ENCODE measurements at regions not wholly inside any gene's neighbourhood (a gene's known extent, or its start where the extent isn't known, plus 50 kb on each side); places are given as distances from the start of the nearest gene placed in this dataset.
"Not testable (repeated sequence)": the region's sequence is repeated elsewhere in the genome, so short reads cannot be mapped to it uniquely, and the experiment has no call there.

- DNase-seq (ENCODE audit: low read depth), result not testable (repeated sequence)
Measured at GRCh38 chrY:26167332-26167731, 545.4 kb downstream of the CDY1 start.

- not testable (repeated sequence) for DNase-seq (ENCODE audit: low read depth)
Measured at GRCh38 chrY:26179326-26179725, 557.4 kb downstream of the CDY1 start.

- DNase-seq (ENCODE audit: low read depth), result not testable (repeated sequence)
Measured at GRCh38 chrY:26224974-26225373, 603.1 kb downstream of the CDY1 start.

GRCh38 chrY:26225468-26225867, 603.6 kb downstream of the CDY1 start:
- DNase-seq (ENCODE audit: low read depth), result not testable (repeated sequence)

- DNase-seq (ENCODE audit: low read depth), result not testable (repeated sequence)
Measured at GRCh38 chrY:26240944-26241343, 619.0 kb downstream of the CDY1 start.

GRCh38 chrY:26254262-26254661, 632.3 kb downstream of the CDY1 start:
- not testable (repeated sequence) for DNase-seq (ENCODE audit: low read depth)

- not testable (repeated sequence) for DNase-seq (ENCODE audit: low read depth)
Measured at GRCh38 chrY:26265449-26265848, 643.5 kb downstream of the CDY1 start.

- DNase-seq (ENCODE audit: low read depth), result not testable (repeated sequence)
Measured at GRCh38 chrY:26268421-26268820, 646.5 kb downstream of the CDY1 start.

- not testable (repeated sequence) for DNase-seq (ENCODE audit: low read depth)
Measured at GRCh38 chrY:26268934-26269333, 647.0 kb downstream of the CDY1 start.

- DNase-seq (ENCODE audit: low read depth), result not testable (repeated sequence)
Measured at GRCh38 chrY:26273089-26273488, 651.2 kb downstream of the CDY1 start.

GRCh38 chrY:26306046-26306445, 684.1 kb downstream of the CDY1 start:
- DNase-seq (ENCODE audit: low read depth), result not testable (repeated sequence)

- not testable (repeated sequence) for DNase-seq (ENCODE audit: low read depth)
Measured at GRCh38 chrY:26306630-26307385, 684.9 kb downstream of the CDY1 start.

GRCh38 chrY:26308308-26308707, 686.4 kb downstream of the CDY1 start:
- not testable (repeated sequence) for DNase-seq (ENCODE audit: low read depth)

- peak; percentile 30 for DNase-seq (ENCODE audit: low read depth)
Measured at GRCh38 chrY:26315065-26315464, 693.1 kb downstream of the CDY1 start.

- not testable (repeated sequence) for DNase-seq (ENCODE audit: low read depth)
Measured at GRCh38 chrY:26319488-26320202, 697.7 kb downstream of the CDY1 start.

GRCh38 chrY:26322756-26323155, 700.8 kb downstream of the CDY1 start:
- not testable (repeated sequence) for DNase-seq (ENCODE audit: low read depth)

- DNase-seq (ENCODE audit: low read depth), result not testable (repeated sequence)
Measured at GRCh38 chrY:26352931-26353330, 731.0 kb downstream of the CDY1 start.

GRCh38 chrY:26354191-26354590, 732.3 kb downstream of the CDY1 start:
- DNase-seq (ENCODE audit: low read depth), result no peak

- DNase-seq (ENCODE audit: low read depth), result not testable (repeated sequence)
Measured at GRCh38 chrY:26359869-26360268, 738.0 kb downstream of the CDY1 start.

- not testable (repeated sequence) for DNase-seq (ENCODE audit: low read depth)
Measured at GRCh38 chrY:26360472-26360871, 738.6 kb downstream of the CDY1 start.

- not testable (repeated sequence) for DNase-seq (ENCODE audit: low read depth)
Measured at GRCh38 chrY:26363442-26363841, 741.5 kb downstream of the CDY1 start.

GRCh38 chrY:26366091-26366490, 744.2 kb downstream of the CDY1 start:
- DNase-seq (ENCODE audit: low read depth), result not testable (repeated sequence)

GRCh38 chrY:26372480-26372879, 750.6 kb downstream of the CDY1 start:
- DNase-seq (ENCODE audit: low read depth), result not testable (repeated sequence)
